Prostate gland (tissue), 2 donors: ENCODE measurements at regions not wholly inside any gene's neighbourhood (a gene's known extent, or its start where the extent isn't known, plus 50 kb on each side); places are given as distances from the start of the nearest gene placed in this dataset.

Experiments used
- DNase-seq: peaks from one replicate; pipeline ENCODE4 v3.0.0-alpha.2; 2019; ENCODE audit warnings: low spot score
- H3K27ac ChIP-seq, 2 donors: fragments of 200-600 bp; sonication (generic); 2 replicates each; pipeline ENCODE4 v1.5.1; 2017 to 2019
- H3K27me3 ChIP-seq: fragments of 200-600 bp; sonication (generic); replicated peaks from 2 replicates; pipeline ENCODE4 v1.5.1; 2019; ENCODE audit not compliant: insufficient read depth
- H3K36me3 ChIP-seq, 2 donors: fragments of 200-600 bp; sonication (generic); 1 replicate in 1 of 2; 2 replicates in 1 of 2; pipeline versions ENCODE4 v1.5.1 to v1.8.1; 2017 to 2019
- H3K4me1 ChIP-seq: fragments of 200-600 bp; sonication (generic); replicated peaks from 2 replicates; pipeline ENCODE4 v1.5.1; 2019
- H3K4me3 ChIP-seq, 2 donors: fragments of 200-600 bp; sonication (generic); 2 replicates each; pipeline ENCODE4 v1.5.1; 2017 to 2019
- H3K9me3 ChIP-seq: fragments of 200-600 bp; sonication (generic); 2 replicates; pipeline ENCODE4 v1.5.1; 2017
- CTCF ChIP-seq, 4 experiments: fragments of 200-600 bp in 2 of 4; fragments of 450-650 bp in 2 of 4; sonication (generic) in 2 of 4; IDR thresholded peaks; 1 replicate in 3 of 4; 2 replicates in 1 of 4; pipeline ENCODE4 v1.5.1; 2016 to 2019; ENCODE audit warnings: antibody characterized with exemption in 4 of 4, mild to moderate bottlenecking in 2 of 4, moderate library complexity in 2 of 4
- POLR2A ChIP-seq: fragments of 450-650 bp; IDR thresholded peaks from one replicate; pipeline ENCODE4 v1.6.1; 2016; ENCODE audit warnings: antibody characterized with exemption, mild to moderate bottlenecking
- POLR2AphosphoS5 ChIP-seq: sonication (generic); formaldehyde crosslinking; IDR thresholded peaks from one replicate; pipeline ENCODE4 v1.6.1; 2017; ENCODE audit warnings: antibody characterized with exemption
- WGBS: methylation state at CpG from one replicate; pipeline ENCODE4 v1.1.5; 2018; 5-methylcytosine and 5-hydroxymethylcytosine counted together
- intact Hi-C: fragments of 100-400 bp; cut with DNase I; formaldehyde crosslinking; loops from one replicate; pipeline ENCODE4 v1.14.2; 2022

DNA sequence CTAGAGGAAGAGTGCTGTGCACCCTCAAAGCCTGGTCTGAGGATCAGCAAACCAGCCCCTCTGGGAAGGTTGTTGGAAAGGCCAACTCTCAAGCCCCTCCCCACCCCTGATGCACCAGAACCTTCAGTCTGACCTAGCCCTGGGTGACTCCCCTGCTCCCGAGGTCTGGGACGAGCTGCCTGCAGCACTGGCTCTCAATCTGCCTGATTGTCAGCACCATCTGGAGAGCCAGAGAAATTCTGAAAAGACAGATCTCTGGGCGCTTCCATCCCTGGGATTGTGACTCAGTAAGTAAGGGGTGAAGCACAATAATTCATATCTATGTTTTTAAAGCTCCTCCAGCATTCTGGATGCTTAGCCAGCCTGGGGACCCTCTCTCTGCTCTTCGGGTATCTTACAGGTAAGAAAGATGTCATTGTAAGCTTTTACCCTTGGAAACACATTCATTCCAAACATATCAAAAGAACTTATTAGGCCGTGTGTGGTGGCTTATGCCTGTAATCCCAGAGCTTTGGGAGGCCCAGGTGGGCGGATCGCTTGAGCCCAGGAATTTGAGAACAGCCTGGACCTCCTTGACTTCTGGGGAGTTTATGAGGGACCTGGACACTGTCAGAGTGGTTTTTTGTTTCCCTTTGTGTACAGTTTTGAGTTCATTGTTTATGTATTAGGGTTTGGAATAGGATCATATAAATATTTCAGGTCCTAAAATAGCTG lies 147.5 kb downstream of the KCNJ12 start:
- no peak for DNase-seq
- WGBS, result 69% methylated on average over 7 of the region's 7 CpGs
- no peaks in the 10 kb centered on the region for H3K36me3 ChIP-seq
- intact Hi-C loops, result no loop called here
- H3K4me3 ChIP-seq, result no peak overlapping the region
- H3K9me3 ChIP-seq, result no peaks in the 10 kb centered on the region
- H3K4me1 ChIP-seq, result no peaks in the 10 kb centered on the region
- TF ChIP-seq POLR2A, result no peak
- no peak overlapping the region for H3K27ac ChIP-seq
- H3K27me3 ChIP-seq, result no peaks in the 10 kb centered on the region

- DNase-seq, result no peak
- Histone ChIP-seq H3K27ac (no peak overlapping the region), H3K4me1 (no peaks in the 10 kb centered on the region), H3K36me3 (no peaks in the 10 kb centered on the region), H3K27me3 (no peaks in the 10 kb centered on the region), H3K4me3 (no peak overlapping the region), H3K9me3 (no peaks in the 10 kb centered on the region)
- intact Hi-C loops, result no loop called here
- WGBS, result 46% methylated on average over 12 of the region's 12 CpGs
- TF ChIP-seq POLR2A (no peak), POLR2AphosphoS5 (no peak), CTCF (IDR thresholded peaks at IDR 0.05) (no peak)
Measured at GRCh38 chr17:21524211-21524591, 148.0 kb downstream of the KCNJ12 start.

GRCh38 chr17:21525464-21526130 lies 149.4 kb downstream of the KCNJ12 start:
- Histone ChIP-seq H3K4me1 (no peaks in the 10 kb centered on the region), H3K27me3 (no peaks in the 10 kb centered on the region), H3K36me3 (no peaks in the 10 kb centered on the region), H3K9me3 (no peaks in the 10 kb centered on the region), H3K4me3 (no peak overlapping the region), H3K27ac (no peak overlapping the region)
- no peak for DNase-seq
- intact Hi-C loops, result no loop called here
- TF ChIP-seq CTCF (IDR thresholded peaks at IDR 0.05), result no peak
- no peak for TF ChIP-seq POLR2AphosphoS5
- no peak for TF ChIP-seq POLR2A
- WGBS, result 77% methylated on average over 8 of the region's 8 CpGs

GRCh38 chr17:21528031-21528695 lies 152.0 kb downstream of the KCNJ12 start:
- Histone ChIP-seq H3K36me3 (no peaks in the 10 kb centered on the region), H3K9me3 (no peaks in the 10 kb centered on the region), H3K27me3 (no peaks in the 10 kb centered on the region), H3K27ac (no peak overlapping the region), H3K4me1 (no peaks in the 10 kb centered on the region), H3K4me3 (no peak overlapping the region)
- 90% methylated on average over 9 of the region's 9 CpGs for WGBS
- DNase-seq, result no peak
- intact Hi-C loops, result no loop called here
- TF ChIP-seq CTCF (IDR thresholded peaks at IDR 0.05), result no peak
- TF ChIP-seq POLR2AphosphoS5, result no peak
- no peak for TF ChIP-seq POLR2A

- H3K36me3 ChIP-seq, result peaks cover 0 to 11% of the 10 kb centered on the region in 2 donors
- no peak for TF ChIP-seq POLR2AphosphoS5
- no peak for TF ChIP-seq CTCF (IDR thresholded peaks at IDR 0.05)
- TF ChIP-seq POLR2A, result no peak
- intact Hi-C loops, result no loop called here
- no peak overlapping the region for H3K4me3 ChIP-seq
- DNase-seq, result no peak
- H3K9me3 ChIP-seq, result no peaks in the 10 kb centered on the region
- H3K27me3 ChIP-seq, result no peaks in the 10 kb centered on the region
- 59% methylated on average over 5 of the region's 5 CpGs for WGBS
- no peak overlapping the region for H3K27ac ChIP-seq
- no peaks in the 10 kb centered on the region for H3K4me1 ChIP-seq
Measured at GRCh38 chr17:21530311-21530710, 154.2 kb downstream of the KCNJ12 start.
